GM19463 (cell line): ENCODE measurements at regions not wholly inside any gene's neighbourhood (a gene's known extent, or its start where the extent isn't known, plus 50 kb on each side); places are given as distances from the start of the nearest gene placed in this dataset.
"Not testable (repeated sequence)": the region's sequence is repeated elsewhere in the genome, so short reads cannot be mapped to it uniquely, and the experiment has no call there.

Experiments used
- ATAC-seq: cut with Tn5 transposase; IDR thresholded peaks from one replicate; pipeline ENCODE4 v1.9.1; 2021; ENCODE audit warnings: mild to moderate bottlenecking, moderate library complexity; ENCODE audit not compliant: unreplicated experiment

DNA sequence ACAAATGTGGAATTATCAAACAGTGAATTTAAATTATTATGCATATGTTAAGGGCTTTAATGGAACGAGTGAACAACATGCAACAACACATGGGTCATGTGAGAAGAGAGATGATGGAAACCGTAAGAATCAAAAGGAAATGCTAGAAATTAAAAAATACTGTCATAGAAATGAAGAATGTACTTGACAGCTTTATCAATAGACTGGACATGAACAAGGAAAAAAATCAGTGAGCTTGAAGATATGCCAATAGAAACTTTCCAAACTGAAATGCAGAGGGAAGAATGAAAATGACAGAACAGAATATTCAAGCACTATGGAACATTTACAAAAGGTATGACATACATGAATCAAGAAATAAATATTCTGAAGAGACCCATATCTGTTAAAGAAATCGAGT, 117.7 kb upstream of the KCNJ3 start:
- no peak for ATAC-seq

DNA sequence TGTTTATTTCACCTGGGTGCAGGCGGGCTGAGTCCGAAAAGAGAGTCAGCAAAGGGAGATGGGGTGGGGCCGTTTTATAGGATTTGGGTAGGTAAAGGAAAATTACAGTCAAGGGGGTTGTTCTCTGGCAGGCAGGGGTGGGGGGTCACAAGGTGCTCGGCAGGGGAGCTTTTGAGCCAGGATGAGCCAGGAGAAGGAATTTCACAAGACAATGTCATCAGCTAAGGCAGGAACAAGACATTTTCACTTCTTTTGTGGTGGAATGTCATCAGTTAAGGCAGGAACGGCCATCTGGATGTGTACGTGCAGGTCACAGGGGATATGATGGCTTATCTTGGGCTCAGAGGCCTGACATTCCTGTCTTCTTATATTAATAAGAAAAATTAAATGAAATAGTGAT, 115.8 kb upstream of the KCNJ3 start:
- ATAC-seq, result not testable (repeated sequence)

DNA sequence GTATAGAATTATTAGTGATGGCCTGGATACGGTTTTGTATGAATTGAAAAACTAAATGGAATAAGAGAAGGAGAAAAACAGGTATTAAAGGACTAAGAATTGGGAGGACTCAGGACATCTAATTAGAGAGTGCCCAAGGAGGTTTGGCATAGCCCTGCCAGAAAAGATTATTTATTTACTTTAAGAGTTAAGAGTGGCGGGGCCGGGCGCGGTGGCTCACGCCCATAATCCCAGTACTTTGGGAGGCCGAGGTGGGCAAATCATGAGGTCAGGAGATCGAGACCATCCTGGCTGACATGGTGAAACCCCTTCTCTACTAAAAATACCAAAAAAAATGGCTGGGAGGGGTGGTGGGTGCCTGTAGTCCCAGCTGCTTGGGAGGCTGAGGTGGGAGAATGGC, 115.2 kb upstream of the KCNJ3 start:
- ATAC-seq, result not testable (repeated sequence)

DNA sequence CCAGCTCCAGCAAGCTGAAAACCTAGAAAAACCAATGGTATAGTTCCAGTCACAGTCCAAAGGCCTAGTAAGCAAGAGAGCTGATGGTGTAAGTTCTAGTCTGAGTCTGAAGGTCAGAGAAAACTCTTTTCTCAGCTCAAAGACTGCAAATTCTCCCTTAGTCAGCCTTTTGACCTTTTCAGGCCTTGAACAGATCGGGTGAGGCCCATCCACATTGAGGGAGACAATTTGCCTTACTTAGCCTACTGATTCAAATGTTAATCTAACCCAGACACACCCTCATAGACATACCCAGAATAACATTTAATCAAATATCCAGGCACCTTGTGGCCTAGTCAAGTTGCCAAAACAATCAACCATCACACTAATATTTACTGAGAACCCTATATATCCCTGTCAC, 110.8 kb upstream of the KCNJ3 start:
- ATAC-seq, result no peak

DNA sequence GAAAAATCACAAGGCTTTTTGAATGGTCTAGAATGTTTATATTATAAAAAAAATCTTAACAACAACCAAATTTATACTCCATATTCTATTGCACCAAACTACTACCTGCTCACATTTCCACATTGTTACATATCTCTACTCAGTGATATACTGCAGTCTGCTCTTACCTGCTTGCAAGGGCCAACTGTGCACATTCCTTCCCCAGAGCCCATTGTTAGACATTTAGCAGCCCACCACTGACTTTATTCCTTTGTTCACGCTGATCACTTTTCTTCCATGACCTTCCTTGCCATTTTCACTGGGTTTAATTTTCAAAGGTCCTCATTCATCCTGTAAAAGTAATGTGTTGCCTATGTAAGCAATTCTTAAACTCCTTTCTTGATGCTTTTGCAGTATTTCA, 109.7 kb upstream of the KCNJ3 start:
- no peak for ATAC-seq

DNA sequence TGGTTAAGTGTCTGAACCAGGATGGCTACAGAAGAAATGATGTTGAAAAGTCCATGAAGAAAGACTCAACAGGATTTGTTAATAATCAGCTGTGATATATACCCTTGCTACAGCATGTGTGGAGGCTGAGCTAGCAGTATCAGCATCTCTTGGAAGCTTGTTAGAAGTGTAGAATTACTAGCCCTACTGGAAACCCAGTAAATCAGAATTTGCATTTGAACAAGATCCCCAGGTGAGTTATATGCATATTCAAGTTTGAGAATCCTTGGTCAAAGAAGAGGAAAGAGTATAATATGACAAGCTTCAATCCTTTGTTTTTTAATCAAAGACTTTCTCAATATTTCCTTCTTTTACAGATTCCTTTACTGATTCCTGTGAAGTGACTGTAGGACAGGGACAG, 109.0 kb upstream of the KCNJ3 start:
- no peak for ATAC-seq

DNA sequence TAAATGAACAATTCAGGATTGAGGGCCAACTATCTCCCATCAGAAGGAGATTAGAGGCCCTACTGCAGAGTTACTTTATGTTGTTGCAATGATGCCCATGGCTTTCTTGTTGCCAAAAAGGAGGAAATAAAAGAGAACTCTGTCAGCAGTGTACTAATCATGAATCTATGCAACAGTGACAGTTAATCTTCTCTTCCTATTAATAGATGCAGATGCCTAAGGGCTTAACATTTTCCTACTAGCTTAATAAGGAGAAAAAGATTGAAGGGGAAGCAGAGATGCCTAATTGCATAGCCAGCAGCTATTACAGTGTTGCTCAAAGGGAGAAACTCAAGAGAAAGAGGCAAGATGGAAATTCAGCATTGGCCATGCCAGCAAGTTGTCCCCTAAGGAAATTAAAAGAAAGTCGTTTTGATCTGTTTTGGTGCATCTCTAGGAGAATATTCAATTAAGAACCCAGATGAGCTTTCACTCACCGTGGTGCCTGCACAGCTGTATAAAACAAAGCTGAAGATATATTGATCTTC, 107.1 kb upstream of the KCNJ3 start:
- no peak for ATAC-seq

DNA sequence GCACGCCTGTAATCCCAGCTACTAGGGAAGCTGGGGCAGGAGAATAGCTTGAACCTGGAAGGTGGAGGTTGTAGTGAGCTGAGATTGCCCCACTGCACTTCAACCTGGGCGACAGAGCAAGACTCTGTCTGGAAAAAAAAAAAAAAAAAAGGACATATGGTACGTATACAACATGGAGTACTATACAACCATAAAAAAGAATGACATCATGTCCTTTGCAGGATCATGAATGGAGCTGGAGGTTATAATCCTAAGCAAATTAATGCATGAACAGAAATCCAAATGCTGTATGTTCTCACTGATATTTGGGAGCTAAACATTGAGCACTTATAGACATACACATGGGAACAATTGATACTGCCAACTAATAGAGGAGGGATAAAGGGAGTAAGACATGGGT, 99.3 kb upstream of the KCNJ3 start:
- no peak for ATAC-seq

DNA sequence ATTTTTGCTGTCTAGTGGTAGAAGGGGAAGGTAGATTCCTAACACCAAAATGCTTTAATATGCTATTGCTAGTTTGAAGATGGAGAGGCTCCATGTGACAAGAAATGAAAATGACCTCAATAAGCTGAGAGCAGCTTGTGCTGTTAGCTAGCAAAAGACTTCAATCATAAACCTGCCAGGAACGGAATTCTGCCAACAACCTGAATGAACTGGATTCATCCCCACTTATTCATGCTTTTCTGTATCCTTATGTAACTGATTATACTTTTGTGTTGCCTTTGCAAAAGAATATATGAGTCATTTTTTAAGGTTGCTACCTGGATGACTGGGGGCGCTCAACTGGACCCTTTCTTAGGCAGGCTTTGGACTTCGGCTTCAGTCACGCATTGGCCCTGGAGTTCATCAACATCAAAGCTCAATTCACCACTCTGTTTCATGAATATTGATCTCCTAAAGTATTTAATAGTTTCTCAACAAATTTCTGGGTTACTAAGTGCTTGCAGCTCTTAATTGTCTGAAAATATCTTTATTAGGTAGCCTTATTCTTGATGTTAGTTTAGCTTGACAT, 97.5 kb upstream of the KCNJ3 start:
- no peak for ATAC-seq

DNA sequence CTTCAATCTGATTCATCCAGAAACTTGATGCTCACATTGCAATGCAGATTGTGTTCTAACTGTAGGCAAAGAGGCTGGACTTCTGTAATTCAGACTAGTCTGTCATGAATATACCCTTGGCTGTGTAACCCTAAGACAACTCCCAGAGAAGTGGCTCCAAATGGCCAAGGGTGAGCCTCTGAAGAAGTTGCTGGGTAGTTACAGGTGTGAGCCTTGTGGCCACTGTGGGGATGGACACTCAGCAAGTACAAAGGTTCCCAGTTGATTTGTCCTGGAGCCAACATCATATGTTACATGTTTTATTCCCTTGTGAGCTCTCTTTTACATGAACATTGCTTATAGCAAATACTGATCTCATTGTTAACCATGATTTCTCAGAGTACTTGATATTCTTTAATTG, 94.8 kb upstream of the KCNJ3 start:
- no peak for ATAC-seq

DNA sequence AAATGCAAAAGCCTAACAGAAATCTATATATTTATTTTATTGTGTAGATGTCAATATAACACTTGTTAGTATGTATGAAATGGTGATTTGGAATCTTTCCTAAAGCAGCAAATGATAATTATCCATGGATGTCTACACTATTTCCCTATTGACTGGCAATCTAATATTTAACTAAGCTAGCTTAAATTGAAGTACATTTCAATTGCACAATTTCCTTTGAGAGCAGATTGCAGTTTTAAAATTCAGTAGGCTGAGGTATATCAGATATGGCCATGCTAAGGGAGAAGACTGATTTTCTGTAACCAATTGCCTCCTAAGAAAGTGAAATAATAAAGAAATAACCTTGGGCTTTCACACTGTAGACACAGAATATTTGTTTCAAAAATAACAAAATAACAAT, 90.1 kb upstream of the KCNJ3 start:
- no peak for ATAC-seq

DNA sequence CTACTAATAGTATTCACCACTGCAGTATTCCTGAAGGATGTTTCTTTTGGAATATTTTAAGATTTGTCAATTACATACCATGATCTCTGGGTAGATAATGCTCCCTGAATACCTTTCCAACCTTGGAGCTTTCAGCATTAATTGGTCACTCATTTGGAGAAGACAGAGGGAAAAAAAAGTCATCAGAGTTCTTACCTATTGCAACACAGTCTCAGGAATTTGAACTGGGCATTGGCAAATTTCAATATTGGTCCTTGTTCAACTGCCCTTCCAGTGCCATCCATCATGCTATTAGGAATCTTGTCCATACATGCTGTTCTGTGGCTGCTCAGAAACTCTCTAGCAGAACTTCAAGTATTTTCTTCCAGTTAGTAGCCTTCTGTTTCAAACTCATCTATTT, 83.6 kb upstream of the KCNJ3 start:
- no peak for ATAC-seq

DNA sequence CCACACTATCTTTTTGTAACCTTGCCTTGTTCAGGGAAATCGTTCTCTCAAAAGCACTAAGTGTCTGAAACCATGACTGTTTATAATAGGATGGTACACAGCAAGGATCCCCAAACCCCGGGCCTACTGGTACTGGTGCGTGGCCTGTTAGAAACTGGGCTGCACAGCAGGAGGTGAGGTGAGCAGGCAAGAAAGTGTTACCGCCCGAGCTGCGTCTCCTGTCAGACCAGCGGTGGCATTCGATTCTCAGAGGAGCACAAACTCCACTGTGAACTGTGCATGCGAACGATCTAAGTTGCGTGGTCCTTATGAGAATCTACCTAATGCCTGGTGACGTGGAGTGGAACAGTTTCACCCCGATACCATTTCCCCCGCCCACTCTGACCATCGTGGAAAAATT, 81.8 kb upstream of the KCNJ3 start:
- no peak for ATAC-seq

DNA sequence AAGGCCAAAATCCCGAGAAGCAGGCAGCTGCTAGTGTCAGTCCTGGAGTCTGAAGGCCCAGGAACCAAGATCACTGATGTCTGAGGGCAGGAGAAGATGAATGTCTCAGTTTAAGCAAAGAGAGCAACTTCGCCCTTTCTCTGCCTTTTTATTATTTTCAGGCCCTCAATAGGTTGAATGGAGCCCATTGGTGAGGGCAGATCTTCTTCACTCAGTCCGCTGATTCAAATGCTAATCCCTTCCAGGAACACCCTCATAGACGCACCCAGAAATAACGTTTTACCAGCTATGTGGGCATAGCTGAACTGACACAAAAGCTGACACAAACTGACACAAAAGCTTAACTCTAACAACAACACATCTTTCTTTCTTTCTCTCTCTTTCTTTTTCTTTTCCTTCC, 78.0 kb upstream of the KCNJ3 start:
- ATAC-seq, result no peak

DNA sequence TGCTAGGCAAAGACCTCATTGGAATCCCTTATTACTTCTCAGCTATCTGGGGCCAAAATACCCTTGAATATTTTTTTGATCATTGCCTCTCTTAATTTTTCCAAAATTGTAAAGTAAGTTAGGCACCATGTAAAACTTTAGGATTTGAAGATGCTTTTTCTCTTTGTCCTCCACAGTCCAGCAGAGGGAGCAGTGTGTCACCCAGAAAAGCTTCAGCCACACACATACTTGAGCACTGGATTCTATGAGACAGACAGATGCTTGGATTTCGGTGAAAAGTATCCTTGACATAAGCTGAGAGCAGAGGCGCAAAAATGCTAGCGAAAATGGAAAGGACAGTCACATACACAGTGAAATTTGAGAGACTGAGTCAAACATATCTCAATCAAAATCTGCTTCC, 74.7 kb upstream of the KCNJ3 start:
- no peak for ATAC-seq

DNA sequence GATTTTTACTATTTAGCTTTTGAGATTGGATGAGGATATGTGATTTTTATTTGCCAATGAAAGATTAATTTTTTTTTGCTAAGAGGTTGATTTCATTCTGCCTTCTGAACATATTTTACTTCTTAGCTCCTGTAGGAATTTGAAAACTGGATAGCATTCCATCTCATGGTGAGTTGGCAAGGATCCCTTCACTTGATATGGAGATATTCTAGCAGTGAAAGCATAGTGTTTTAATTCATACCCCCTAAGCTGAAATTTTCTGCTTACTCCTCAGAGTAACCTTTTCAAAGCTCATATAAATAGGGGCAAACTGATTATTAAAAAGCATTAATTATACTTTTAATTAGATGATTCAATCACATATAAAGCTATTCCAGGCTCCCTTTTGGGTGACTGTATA, 61.0 kb upstream of the KCNJ3 start:
- no peak for ATAC-seq

DNA sequence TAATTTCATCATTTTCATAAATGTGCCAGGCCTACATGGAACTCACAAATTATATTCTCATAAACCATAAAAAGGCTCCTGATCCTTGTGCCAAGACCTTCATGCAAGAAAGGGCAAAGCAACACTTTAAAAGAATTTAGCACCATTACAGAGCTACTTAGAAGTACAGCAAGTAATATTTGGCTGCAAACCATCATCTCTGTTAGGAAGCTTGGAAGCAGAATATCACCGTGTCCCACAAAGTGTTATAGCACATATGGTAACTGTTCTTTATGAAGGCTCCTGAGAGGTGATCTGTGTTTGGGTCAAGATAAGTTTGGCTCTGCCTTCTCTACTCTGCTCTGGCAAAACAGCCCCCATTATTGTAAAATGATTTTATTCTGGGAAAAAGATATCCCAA, 59.7 kb upstream of the KCNJ3 start:
- no peak for ATAC-seq

DNA sequence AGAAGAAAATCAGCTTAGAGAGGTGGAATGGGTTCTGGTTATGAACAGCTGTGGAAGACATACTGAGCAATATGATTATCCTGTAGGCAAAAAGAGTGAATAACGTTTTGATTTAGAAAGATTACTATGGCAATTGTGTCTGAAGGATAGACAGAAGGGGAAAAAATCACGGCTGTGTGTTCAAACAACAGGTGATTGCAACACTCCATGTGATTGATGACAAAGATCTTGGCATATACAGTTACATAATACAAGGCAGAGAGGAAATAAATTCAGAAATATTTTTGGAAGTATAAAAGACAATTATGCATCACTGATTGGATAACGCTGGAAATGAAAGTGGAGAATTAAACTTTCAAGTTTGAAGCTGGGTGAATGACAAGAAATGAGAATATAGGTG, 58.5 kb upstream of the KCNJ3 start:
- ATAC-seq, result no peak
